Activated naive CD4-positive, alpha-beta T cell treated with anti-CD3 and anti-CD28 coated beads, Interleukin-2, amount 50 U/mL, for 72 hours (primary cell): ENCODE measurements at regions not wholly inside any gene's neighbourhood (a gene's known extent, or its start where the extent isn't known, plus 50 kb on each side); places are given as distances from the start of the nearest gene placed in this dataset.
"Not testable (repeated sequence)": the region's sequence is repeated elsewhere in the genome, so short reads cannot be mapped to it uniquely, and the experiment has no call there.

Experiments
- ATAC-seq, 2 donors: fragments of 150-1000 bp; cut with Tn5 transposase; 2 replicates each; pipeline ENCODE4 v1.10.0; 2021; ENCODE audit warnings: mild to moderate bottlenecking in 2 of 2, moderate library complexity in 2 of 2
- DNase-seq, 2 donors: peaks; one replicate each; pipeline ENCODE4 v3.0.0; 2021 to 2022; ENCODE audit warnings: low spot score in 2 of 2
- H3K27ac Mint-ChIP-seq, 2 donors: one replicate each; pipeline ENCODE4 v1.8.0; 2022; ENCODE audit warnings: mild to moderate bottlenecking in 2 of 2, mixed read lengths in 2 of 2
- H3K36me3 Mint-ChIP-seq, 2 donors: one replicate each; pipeline ENCODE4 v1.8.0; 2022; ENCODE audit warnings: mixed read lengths in 2 of 2
- H3K9me3 Mint-ChIP-seq, 2 donors: one replicate each; pipeline ENCODE4 v1.8.0; 2022; ENCODE audit warnings: mixed read lengths in 2 of 2

- no peak overlapping the region for H3K27ac Mint-ChIP-seq
- DNase-seq: no peak
- peaks cover under 1 to 5% of the 10 kb centered on the region in 2 donors for H3K9me3 Mint-ChIP-seq
- no peaks in the 10 kb centered on the region for H3K36me3 Mint-ChIP-seq
- no peak for ATAC-seq
Observed at GRCh38 chr5:165370794-165371193, 1865.4 kb downstream of the MAT2B start.

- DNase-seq (no peak), ATAC-seq (no peak)
- Mint-ChIP-seq H3K27ac (no peak overlapping the region), H3K9me3 (no peaks in the 10 kb centered on the region), H3K36me3 (no peaks in the 10 kb centered on the region)
Observed at GRCh38 chr5:165375201-165375600, 1869.8 kb downstream of the MAT2B start.

GRCh38 chr5:165393839-165394238, 1888.4 kb downstream of the MAT2B start:
- ATAC-seq (no peak), DNase-seq (no peak)
- Mint-ChIP-seq H3K9me3 (peaks cover 20 to 23% of the 10 kb centered on the region in 2 donors), H3K27ac (no peak overlapping the region), H3K36me3 (no peaks in the 10 kb centered on the region)

- H3K27ac Mint-ChIP-seq: no peak overlapping the region
- no peak for DNase-seq
- H3K9me3 Mint-ChIP-seq: peaks cover 10 to 20% of the 10 kb centered on the region in 2 donors
- H3K36me3 Mint-ChIP-seq: no peaks in the 10 kb centered on the region
- ATAC-seq: no peak
Observed at GRCh38 chr5:165397516-165397915, 1892.1 kb downstream of the MAT2B start.

- DNase-seq (no peak), ATAC-seq (no peak)
- H3K36me3 Mint-ChIP-seq: no peaks in the 10 kb centered on the region
- H3K9me3 Mint-ChIP-seq: peaks cover 10 to 17% of the 10 kb centered on the region in 2 donors
- H3K27ac Mint-ChIP-seq: no peak overlapping the region
Observed at GRCh38 chr5:165400086-165400485, 1894.7 kb downstream of the MAT2B start.

- no peak overlapping the region for H3K27ac Mint-ChIP-seq
- H3K9me3 Mint-ChIP-seq: peaks cover 10 to 36% of the 10 kb centered on the region in 2 donors
- ATAC-seq (no peak), DNase-seq (no peak)
- peaks cover 0 to 8% of the 10 kb centered on the region in 2 donors for H3K36me3 Mint-ChIP-seq
Observed at GRCh38 chr5:165404917-165405316, 1899.5 kb downstream of the MAT2B start.

- Mint-ChIP-seq H3K27ac (no peak overlapping the region), H3K9me3 (peaks cover 10 to 36% of the 10 kb centered on the region in 2 donors), H3K36me3 (peaks cover 0 to 8% of the 10 kb centered on the region in 2 donors)
- DNase-seq (no peak), ATAC-seq (no peak)
Observed at GRCh38 chr5:165405340-165405739, 1899.9 kb downstream of the MAT2B start.

GRCh38 chr5:165407352-165407751, 1901.9 kb downstream of the MAT2B start:
- Mint-ChIP-seq H3K9me3 (peaks cover 10 to 31% of the 10 kb centered on the region in 2 donors), H3K27ac (no peak overlapping the region), H3K36me3 (peaks cover 0 to 8% of the 10 kb centered on the region in 2 donors)
- ATAC-seq (no peak), DNase-seq (no peak)

GRCh38 chr5:165410476-165410875, 1905.1 kb downstream of the MAT2B start:
- DNase-seq: no peak
- no peak for ATAC-seq
- Mint-ChIP-seq H3K27ac (no peak overlapping the region), H3K36me3 (peaks cover 0 to 18% of the 10 kb centered on the region in 2 donors), H3K9me3 (peaks cover 23 to 35% of the 10 kb centered on the region in 2 donors)

GRCh38 chr5:165411532-165411931, 1906.1 kb downstream of the MAT2B start:
- not testable (repeated sequence) for DNase-seq, ATAC-seq, H3K27ac Mint-ChIP-seq
- peaks cover 25 to 27% of the 10 kb centered on the region in 2 donors for H3K9me3 Mint-ChIP-seq
- H3K36me3 Mint-ChIP-seq: peaks cover 0 to 18% of the 10 kb centered on the region in 2 donors

- Mint-ChIP-seq H3K36me3 (no peaks in the 10 kb centered on the region), H3K9me3 (peaks cover 5% of the 10 kb centered on the region in 2 donors), H3K27ac (no peak overlapping the region)
- ATAC-seq: no peak
- no peak for DNase-seq
Observed at GRCh38 chr5:165420493-165420892, 1915.1 kb downstream of the MAT2B start.

GRCh38 chr5:165423697-165424299, 1918.4 kb downstream of the MAT2B start:
- no peak for DNase-seq
- ATAC-seq: no peak
- Mint-ChIP-seq H3K9me3 (peaks cover 7 to 11% of the 10 kb centered on the region in 2 donors), H3K36me3 (no peaks in the 10 kb centered on the region), H3K27ac (no peak overlapping the region)

- ATAC-seq (no peak), DNase-seq (no peak)
- H3K27ac Mint-ChIP-seq: no peak overlapping the region
- peaks cover 9 to 18% of the 10 kb centered on the region in 2 donors for H3K9me3 Mint-ChIP-seq
- H3K36me3 Mint-ChIP-seq: no peaks in the 10 kb centered on the region
Observed at GRCh38 chr5:165425594-165425993, 1920.2 kb downstream of the MAT2B start.

- H3K27ac Mint-ChIP-seq: no peak overlapping the region
- ATAC-seq (no peak), DNase-seq (no peak)
- peaks cover 11 to 23% of the 10 kb centered on the region in 2 donors for H3K9me3 Mint-ChIP-seq
- H3K36me3 Mint-ChIP-seq: peaks cover 0 to 8% of the 10 kb centered on the region in 2 donors
Observed at GRCh38 chr5:165448753-165449152, 1943.3 kb downstream of the MAT2B start.

- no peak for ATAC-seq
- H3K9me3 Mint-ChIP-seq: no peaks in the 10 kb centered on the region
Observed at GRCh38 chr5:165457859-165458481, 1952.6 kb downstream of the MAT2B start.

GRCh38 chr5:165459232-165459631, 1953.8 kb downstream of the MAT2B start:
- no peak for ATAC-seq
- Mint-ChIP-seq H3K27ac (no peak overlapping the region), H3K9me3 (peaks cover 0 to 6% of the 10 kb centered on the region in 2 donors), H3K36me3 (peaks cover 0 to 5% of the 10 kb centered on the region in 2 donors)
- DNase-seq: no peak

More at GRCh38 chr5:165457859-165458481, 1952.6 kb downstream of the MAT2B start:
- no peak for DNase-seq
- H3K36me3 Mint-ChIP-seq: no peaks in the 10 kb centered on the region
- no peak overlapping the region for H3K27ac Mint-ChIP-seq

GRCh38 chr5:165460911-165461310, 1955.5 kb downstream of the MAT2B start:
- H3K36me3 Mint-ChIP-seq: peaks cover 0 to 6% of the 10 kb centered on the region in 2 donors
- no peak for ATAC-seq
- no peak overlapping the region for H3K27ac Mint-ChIP-seq
- no peak for DNase-seq
- H3K9me3 Mint-ChIP-seq: peaks cover 10% of the 10 kb centered on the region in 2 donors

GRCh38 chr5:165477546-165477945, 1972.1 kb downstream of the MAT2B start:
- Mint-ChIP-seq H3K36me3 (no peaks in the 10 kb centered on the region), H3K9me3 (peaks cover 6 to 30% of the 10 kb centered on the region in 2 donors), H3K27ac (no peak overlapping the region)
- DNase-seq (no peak), ATAC-seq (no peak)
